Tibial nerve (tissue), 4 donors: ENCODE measurements at regions not wholly inside any gene's neighbourhood (a gene's known extent, or its start where the extent isn't known, plus 50 kb on each side); places are given as distances from the start of the nearest gene placed in this dataset.

Experiments
- CTCF ChIP-seq, 5 experiments: fragments of 200-600 bp in 3 of 5; fragments of 450-650 bp in 2 of 5; sonication (generic) in 3 of 5; IDR thresholded peaks; one replicate each; pipeline ENCODE4 v1.5.1; 2016 to 2019; ENCODE audit warnings: antibody characterized with exemption in 5 of 5, mild to moderate bottlenecking in 3 of 5, moderate library complexity in 2 of 5
- EP300 ChIP-seq, 2 donors: sonication (generic); formaldehyde crosslinking; IDR thresholded peaks; one replicate each; pipeline ENCODE4 v1.6.1; 2017; ENCODE audit warnings: antibody characterized with exemption in 2 of 2, mild to moderate bottlenecking in 1 of 2
- POLR2A ChIP-seq, 2 donors: fragments of 450-650 bp; IDR thresholded peaks; one replicate each; pipeline ENCODE4 v1.6.1; 2017; ENCODE audit warnings: antibody characterized with exemption in 2 of 2, mild to moderate bottlenecking in 2 of 2, moderate library complexity in 2 of 2

- TF ChIP-seq CTCF (IDR thresholded peaks at IDR 0.05) (no peak), POLR2A (IDR thresholded peaks at IDR 0.05) (no peak), EP300 (IDR thresholded peaks at IDR 0.05) (no peak)
These were observed 116.9 kb upstream of the CPEB4 start for GRCh38 chr5:173771121-173771724.
